Fibroblast of pulmonary artery (primary cell): ENCODE measurements at regions not wholly inside any gene's neighbourhood (a gene's known extent, or its start where the extent isn't known, plus 50 kb on each side); places are given as distances from the start of the nearest gene placed in this dataset.

Source experiments
- DNase-seq: peaks from one replicate; pipeline ENCODE4 v3.0.0-alpha.2; 2010; ENCODE audit warnings: low read depth
- H3K4me3 ChIP-seq: replicated peaks from 2 replicates; pipeline ENCODE4 v1.5.1; 2011; ENCODE audit warnings: low read depth, mild to moderate bottlenecking, control low read depth, low read length, moderate library complexity
- CTCF ChIP-seq: IDR thresholded peaks from 2 replicates; pipeline ENCODE4 v1.5.1; 2011; ENCODE audit warnings: mild to moderate bottlenecking, control low read depth, low read length, inconsistent platforms; ENCODE audit errors: missing control alignments

DNA sequence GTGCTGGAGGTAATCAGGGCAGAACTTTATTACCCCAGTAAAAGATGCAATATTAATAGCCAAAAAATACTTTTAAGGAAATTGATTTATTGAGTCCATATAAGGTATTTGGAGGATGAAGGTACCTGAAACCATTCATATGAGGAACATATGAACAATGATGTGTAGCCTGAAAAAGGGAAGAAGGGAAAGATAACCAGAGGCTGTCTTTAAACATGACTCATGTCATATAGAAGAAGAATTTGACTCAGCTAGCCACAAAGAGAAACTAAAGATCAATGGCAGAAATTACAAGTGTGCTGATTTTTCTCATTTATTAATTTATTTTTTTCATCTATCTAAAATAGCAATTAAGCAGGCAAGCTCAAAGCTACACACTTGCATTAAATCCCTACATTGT is 136.2 kb upstream of the DUSP10 start:
- no peak for DNase-seq
- TF ChIP-seq CTCF, result no peak
- H3K4me3 ChIP-seq, result no peak overlapping the region

GRCh38 chr1:221877311-221877710 is 135.4 kb upstream of the DUSP10 start:
- no peak for DNase-seq
- no peak for TF ChIP-seq CTCF
- H3K4me3 ChIP-seq, result no peak overlapping the region

DNA sequence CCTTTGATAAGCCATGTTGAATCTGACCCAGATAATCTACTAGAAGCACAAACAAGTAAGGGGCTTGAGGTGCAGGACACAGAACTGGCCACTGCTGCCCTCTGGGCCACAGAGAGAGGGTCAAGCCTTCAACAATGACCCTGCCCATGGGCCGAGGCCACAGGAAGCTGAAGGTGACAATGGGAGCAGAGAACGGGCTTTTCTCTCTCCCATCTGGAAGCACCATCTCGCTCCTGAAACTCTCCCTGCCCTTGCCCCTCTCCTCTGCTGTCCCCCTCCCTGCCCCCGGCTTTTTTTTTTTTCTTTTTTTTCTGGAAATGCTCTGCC is 133.1 kb upstream of the DUSP10 start:
- no peak for DNase-seq
- H3K4me3 ChIP-seq, result no peak overlapping the region
- TF ChIP-seq CTCF, result no peak

DNA sequence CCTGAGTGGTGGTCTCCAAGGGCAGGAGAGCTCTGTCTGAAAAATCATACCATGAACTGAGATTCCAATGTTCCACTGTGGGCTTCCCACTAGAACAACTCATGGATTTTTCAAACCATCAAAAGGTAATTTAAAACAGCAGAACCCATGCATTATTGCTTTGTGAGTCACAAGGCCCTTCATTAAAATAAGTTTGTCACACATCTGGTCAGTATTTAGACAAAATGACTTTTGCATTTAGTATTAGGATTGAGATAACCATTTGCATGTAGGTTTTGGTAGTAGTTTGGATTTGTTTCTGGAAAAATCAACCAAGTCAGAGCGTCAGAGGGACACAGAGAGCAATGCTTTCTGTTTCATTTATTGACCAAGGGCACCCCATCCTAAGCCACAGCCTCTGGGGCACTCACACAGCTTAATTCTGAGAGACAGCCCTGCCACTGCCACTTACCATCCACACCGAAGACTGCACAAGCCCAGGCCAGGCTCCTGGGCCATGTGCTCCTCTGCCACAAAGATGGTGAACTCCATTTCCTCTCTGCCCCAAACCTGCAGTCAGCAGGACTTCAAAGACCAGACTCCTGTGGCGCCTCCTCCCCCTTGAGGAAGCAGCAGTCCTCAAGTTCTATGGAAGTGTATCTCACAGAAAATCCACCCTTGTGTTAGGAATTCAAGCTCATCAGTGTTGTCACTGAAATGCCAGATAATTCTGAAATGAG is 132.6 kb upstream of the DUSP10 start:
- TF ChIP-seq CTCF, result no peak
- no peak overlapping the region for H3K4me3 ChIP-seq
- no peak for DNase-seq

GRCh38 chr1:221873673-221874072 is 131.8 kb upstream of the DUSP10 start:
- H3K4me3 ChIP-seq, result no peak overlapping the region
- no peak for DNase-seq
- no peak for TF ChIP-seq CTCF

GRCh38 chr1:221871056-221871455 is 129.2 kb upstream of the DUSP10 start:
- no peak for TF ChIP-seq CTCF
- no peak for DNase-seq
- no peak overlapping the region for H3K4me3 ChIP-seq

DNA sequence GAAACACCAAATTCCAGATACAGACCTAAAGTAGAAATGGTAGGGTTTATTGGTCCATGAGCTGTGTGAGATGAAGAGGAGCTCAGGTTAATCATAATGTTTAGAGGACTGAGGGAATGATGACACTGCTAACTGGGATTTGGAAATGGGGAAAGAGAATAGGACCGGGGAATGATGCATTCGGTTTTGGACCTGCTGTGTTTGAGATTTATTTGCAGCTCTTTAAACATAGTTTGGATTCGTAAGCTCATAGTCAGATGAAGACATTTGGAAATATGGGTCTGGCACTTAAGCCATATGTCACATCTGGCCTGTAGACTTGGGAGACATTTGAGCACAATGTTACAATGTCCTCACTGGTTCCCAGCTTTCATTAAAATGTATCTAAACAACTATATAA is 127.9 kb upstream of the DUSP10 start:
- no peak for TF ChIP-seq CTCF
- no peak overlapping the region for H3K4me3 ChIP-seq
- no peak for DNase-seq
